Chondrocyte (in vitro differentiated cells): ENCODE measurements at regions not wholly inside any gene's neighbourhood (a gene's known extent, or its start where the extent isn't known, plus 50 kb on each side); places are given as distances from the start of the nearest gene placed in this dataset.

Experiments used
- DNase-seq: peaks from one replicate; pipeline ENCODE4 v3.0.0; 2021; ENCODE audit warnings: mixed read lengths, low spot score
- H3K27ac Mint-ChIP-seq: one replicate; pipeline ENCODE4 v1.8.0; 2021; ENCODE audit warnings: mild to moderate bottlenecking, moderate library complexity, mixed read lengths; ENCODE audit not compliant: unreplicated experiment
- H3K27me3 Mint-ChIP-seq: 2 replicates; pipeline ENCODE4 v1.8.0; 2021; ENCODE audit warnings: low read depth, mixed read lengths
- H3K36me3 Mint-ChIP-seq: 2 replicates; pipeline ENCODE4 v1.8.0; 2021; ENCODE audit warnings: low read depth, mixed read lengths
- H3K4me1 Mint-ChIP-seq: 2 replicates; pipeline ENCODE4 v1.8.0; 2021; ENCODE audit warnings: low read depth, mild to moderate bottlenecking, mixed read lengths
- H3K4me3 Mint-ChIP-seq: one replicate; pipeline ENCODE4 v1.8.0; 2021; ENCODE audit warnings: mild to moderate bottlenecking, moderate library complexity, mixed read lengths; ENCODE audit not compliant: unreplicated experiment
- H3K9me3 Mint-ChIP-seq: 2 replicates; pipeline ENCODE4 v1.8.0; 2021; ENCODE audit warnings: low read depth, mixed read lengths
- CTCF ChIP-seq: fragments of 200-600 bp; sonication (generic); IDR thresholded peaks from 2 replicates; pipeline ENCODE4 v1.5.0; 2021; ENCODE audit warnings: antibody characterized with exemption, mild to moderate bottlenecking, moderate library complexity

DNA sequence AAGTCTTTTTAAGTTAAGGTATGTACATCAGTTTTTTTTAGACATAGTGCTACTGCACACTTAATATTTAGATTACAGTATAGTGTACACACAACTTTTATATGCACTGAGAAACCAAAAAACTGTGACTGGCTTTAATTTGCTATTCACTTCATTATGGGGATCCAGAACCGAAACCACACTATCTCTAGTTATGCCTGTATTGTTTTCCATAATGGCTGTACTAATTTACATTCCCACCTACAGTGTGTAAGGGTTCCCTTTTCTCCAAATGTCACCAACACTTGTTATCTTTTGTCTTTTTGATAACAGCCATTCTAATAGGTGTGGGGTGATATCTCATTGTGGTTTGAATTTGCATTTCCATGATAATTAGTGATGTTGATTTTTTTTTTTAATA is 213.4 kb upstream of the CCDC150 start:
- Mint-ChIP-seq H3K4me3 (no peak overlapping the region), H3K36me3 (peaks cover 10% of the 10 kb centered on the region), H3K27ac (no peak overlapping the region), H3K9me3 (peaks cover 5% of the 10 kb centered on the region), H3K27me3 (no peaks in the 10 kb centered on the region), H3K4me1 (peaks cover 15% of the 10 kb centered on the region)
- no peak for DNase-seq
- no peak for TF ChIP-seq CTCF

DNA sequence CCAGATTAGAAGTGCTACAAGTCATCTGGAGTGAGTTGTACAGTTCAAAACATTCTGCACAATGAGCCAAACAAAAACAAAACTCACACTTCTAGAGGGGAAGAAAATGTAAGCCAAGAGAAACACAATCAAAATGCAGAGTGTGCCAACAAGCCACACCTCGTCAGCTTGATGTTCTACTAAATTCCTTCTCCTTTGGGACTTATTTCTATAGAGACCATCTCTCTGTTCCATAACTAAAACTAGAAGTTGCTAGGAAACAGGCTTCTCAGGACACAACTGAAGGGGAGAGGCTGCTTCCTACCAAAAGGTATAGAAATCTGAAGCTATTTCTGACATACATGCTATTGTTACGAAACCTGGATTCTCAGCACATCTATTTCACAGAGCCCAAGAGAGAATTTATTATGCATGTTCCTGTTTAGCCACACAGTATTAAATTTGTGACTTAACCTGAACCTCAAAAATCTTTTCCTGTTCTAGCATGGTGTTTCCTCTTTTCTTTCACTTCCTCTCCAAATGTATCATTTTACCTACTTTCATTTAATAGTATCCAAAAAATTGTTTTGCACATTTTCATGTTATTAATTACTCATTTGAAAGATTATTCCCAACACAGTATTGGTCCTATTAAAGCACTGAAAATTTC is 211.4 kb upstream of the CCDC150 start:
- Mint-ChIP-seq H3K27ac (no peak overlapping the region), H3K27me3 (no peaks in the 10 kb centered on the region)

DNA sequence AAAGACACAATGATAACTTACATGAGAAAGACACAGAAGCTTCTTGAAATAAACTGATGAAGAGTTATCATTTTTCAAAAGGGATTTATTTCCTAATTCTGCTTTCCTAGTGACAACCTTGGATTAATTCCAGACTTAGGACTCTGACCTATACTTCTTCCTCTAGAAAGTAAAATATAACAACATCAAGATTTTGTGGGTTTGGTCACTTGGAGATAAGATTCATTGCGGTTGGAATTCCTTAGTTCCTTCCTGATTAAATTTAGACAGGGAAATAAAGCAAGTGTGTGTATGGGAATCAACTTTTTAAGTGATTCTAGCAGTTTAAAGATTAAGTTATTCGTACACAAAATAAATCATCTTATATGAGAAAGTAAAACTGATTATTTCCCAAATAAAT is 208.4 kb upstream of the CCDC150 start:
- H3K9me3 Mint-ChIP-seq = no peaks in the 10 kb centered on the region
- DNase-seq = no peak
- no peak overlapping the region for H3K4me3 Mint-ChIP-seq
- peaks cover 5% of the 10 kb centered on the region for H3K36me3 Mint-ChIP-seq
- H3K27me3 Mint-ChIP-seq = no peaks in the 10 kb centered on the region
- TF ChIP-seq CTCF = no peak
- no peak overlapping the region for H3K27ac Mint-ChIP-seq
- H3K4me1 Mint-ChIP-seq = peaks cover 32% of the 10 kb centered on the region

More for the DNA sequence above, 211.4 kb upstream of the CCDC150 start:
- DNase-seq = no peak
- TF ChIP-seq CTCF = no peak
- H3K36me3 Mint-ChIP-seq = peaks cover 10% of the 10 kb centered on the region
- peaks cover 5% of the 10 kb centered on the region for H3K9me3 Mint-ChIP-seq
- H3K4me3 Mint-ChIP-seq = no peak overlapping the region
- peaks cover 14% of the 10 kb centered on the region for H3K4me1 Mint-ChIP-seq

DNA sequence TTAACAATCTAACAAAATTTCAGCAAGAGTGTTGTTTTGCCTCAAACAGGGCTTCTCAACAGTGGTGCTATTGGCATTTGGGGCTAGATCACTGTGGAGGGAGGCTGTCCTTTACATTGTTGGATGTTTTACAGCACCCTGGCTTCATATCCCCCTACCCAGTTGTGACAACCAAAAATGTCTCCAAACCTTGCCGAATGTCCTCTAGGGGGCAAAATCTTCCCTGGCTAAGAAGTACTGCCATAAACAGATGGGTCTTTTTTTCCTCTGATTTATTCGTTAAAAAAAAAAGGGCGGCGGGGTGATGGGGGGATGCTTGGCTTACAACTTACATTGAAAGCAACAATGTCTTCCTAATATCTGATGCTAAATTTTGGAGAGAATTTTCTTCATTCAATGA is 207.6 kb upstream of the CCDC150 start:
- no peaks in the 10 kb centered on the region for H3K27me3 Mint-ChIP-seq
- H3K27ac Mint-ChIP-seq = no peak overlapping the region
- H3K4me1 Mint-ChIP-seq = peaks cover 33% of the 10 kb centered on the region
- H3K36me3 Mint-ChIP-seq = peaks cover 5% of the 10 kb centered on the region
- H3K4me3 Mint-ChIP-seq = no peak overlapping the region
- TF ChIP-seq CTCF = peak; percentile 76
- DNase-seq = no peak
- no peaks in the 10 kb centered on the region for H3K9me3 Mint-ChIP-seq

GRCh38 chr2:196433116-196433515 is 206.4 kb upstream of the CCDC150 start:
- Mint-ChIP-seq H3K4me3 (no peak overlapping the region), H3K4me1 (peaks cover 37% of the 10 kb centered on the region), H3K36me3 (peaks cover 5% of the 10 kb centered on the region), H3K9me3 (no peaks in the 10 kb centered on the region), H3K27ac (no peak overlapping the region), H3K27me3 (no peaks in the 10 kb centered on the region)
- no peak for DNase-seq
- no peak for TF ChIP-seq CTCF
